Endodermal cell (in vitro differentiated cells): ENCODE measurements at regions not wholly inside any gene's neighbourhood (a gene's known extent, or its start where the extent isn't known, plus 50 kb on each side); places are given as distances from the start of the nearest gene placed in this dataset.

Source experiments
- DNase-seq: peaks from one replicate; pipeline ENCODE4 v3.0.0-alpha.2; 2017
- H3K27ac ChIP-seq: 2 replicates; pipeline ENCODE4 v1.5.1; 2013; ENCODE audit warnings: mild to moderate bottlenecking, low read depth, low read length, moderate library complexity
- H3K27me3 ChIP-seq: 2 replicates; pipeline ENCODE4 v1.6.1; 2013; ENCODE audit warnings: mild to moderate bottlenecking, low read length, moderate library complexity; ENCODE audit not compliant: insufficient read depth, control insufficient read depth, poor library complexity, severe bottlenecking
- H3K36me3 ChIP-seq: 2 replicates; pipeline ENCODE4 v1.7.0; 2013; ENCODE audit warnings: mild to moderate bottlenecking, low read length, moderate library complexity; ENCODE audit not compliant: control insufficient read depth, insufficient read depth
- H3K4me1 ChIP-seq: one replicate; pipeline ENCODE4 v1.7.0; 2013; ENCODE audit warnings: low read length; ENCODE audit not compliant: control insufficient read depth, insufficient read depth
- H3K4me3 ChIP-seq: 2 replicates; pipeline ENCODE4 v1.5.1; 2013; ENCODE audit warnings: mild to moderate bottlenecking, low read length, moderate library complexity
- H3K9ac ChIP-seq: 2 replicates; pipeline ENCODE4 v1.6.1; 2013; ENCODE audit warnings: mild to moderate bottlenecking, low read length, moderate library complexity; ENCODE audit not compliant: poor library complexity, severe bottlenecking; ENCODE audit errors: extremely low read depth
- H3K9me3 ChIP-seq: 2 replicates; pipeline ENCODE4 v1.6.1; 2013; ENCODE audit warnings: mild to moderate bottlenecking, low read length, moderate library complexity; ENCODE audit not compliant: control insufficient read depth
- H3K27ac Mint-ChIP-seq: 2 replicates; pipeline ENCODE4 v1.8.0; 2020; ENCODE audit warnings: mixed read lengths
- H3K27me3 Mint-ChIP-seq: 2 replicates; pipeline ENCODE4 v1.8.0; 2021; ENCODE audit warnings: mild to moderate bottlenecking, mixed read lengths; ENCODE audit not compliant: insufficient read depth
- H3K36me3 Mint-ChIP-seq: 2 replicates; pipeline ENCODE4 v1.8.0; 2020; ENCODE audit warnings: low read depth, mixed read lengths
- H3K4me1 Mint-ChIP-seq: 2 replicates; pipeline ENCODE4 v1.8.0; 2020; ENCODE audit warnings: mixed read lengths
- H3K4me3 Mint-ChIP-seq: 2 replicates; pipeline ENCODE4 v1.8.0; 2020; ENCODE audit warnings: mild to moderate bottlenecking, moderate library complexity, mixed read lengths
- H3K9me3 Mint-ChIP-seq: 2 replicates; pipeline ENCODE4 v1.8.0; 2020; ENCODE audit warnings: mild to moderate bottlenecking, mixed read lengths
- CTCF ChIP-seq: fragments of 200-600 bp; sonication (generic); conservative IDR thresholded peaks from 2 replicates; pipeline ENCODE4 v1.5.0; 2021; ENCODE audit warnings: antibody characterized with exemption, mild to moderate bottlenecking
- WGBS, 2 experiments: methylation state at CpG; one replicate each; pipeline versions ENCODE4 v1.1.5 to v1.1.7; 2013; ENCODE audit warnings: missing lambda C conversion rate in 2 of 2, mixed read lengths in 1 of 2; ENCODE audit not compliant: insufficient coverage in 1 of 2, insufficient read length in 1 of 2; 5-methylcytosine and 5-hydroxymethylcytosine counted together

- 84 to 90% methylated on average over 2 of the region's 2 CpGs for WGBS, 2 experiments
- H3K4me3 ChIP-seq: no peak overlapping the region
- H3K4me1 Mint-ChIP-seq: no peaks in the 10 kb centered on the region
- no peaks in the 10 kb centered on the region for H3K4me1 ChIP-seq
- H3K9ac ChIP-seq: no peak overlapping the region
- H3K9me3 ChIP-seq: peaks cover 14% of the 10 kb centered on the region
- H3K27me3 Mint-ChIP-seq: no peaks in the 10 kb centered on the region
- TF ChIP-seq CTCF: no peak
- no peak overlapping the region for H3K4me3 Mint-ChIP-seq
- no peaks in the 10 kb centered on the region for H3K27me3 ChIP-seq
- no peak overlapping the region for H3K27ac ChIP-seq
- H3K9me3 Mint-ChIP-seq: peaks cover 16% of the 10 kb centered on the region
- no peaks in the 10 kb centered on the region for H3K36me3 ChIP-seq
- no peak overlapping the region for H3K27ac Mint-ChIP-seq
- DNase-seq: no peak
- no peaks in the 10 kb centered on the region for H3K36me3 Mint-ChIP-seq
Observed at GRCh38 chr3:87136066-87136596, 91.0 kb upstream of the CHMP2B start.

GRCh38 chr3:87135412-87135811 lies 91.7 kb upstream of the CHMP2B start:
- Histone ChIP-seq H3K4me1 (no peaks in the 10 kb centered on the region), H3K9me3 (peaks cover 7% of the 10 kb centered on the region), H3K9ac (no peak overlapping the region), H3K27me3 (no peaks in the 10 kb centered on the region), H3K4me3 (no peak overlapping the region), H3K36me3 (no peaks in the 10 kb centered on the region), H3K27ac (no peak overlapping the region)
- no peak for DNase-seq
- Mint-ChIP-seq H3K27me3 (no peaks in the 10 kb centered on the region), H3K36me3 (no peaks in the 10 kb centered on the region), H3K9me3 (peaks cover 9% of the 10 kb centered on the region), H3K4me1 (no peaks in the 10 kb centered on the region), H3K4me3 (no peak overlapping the region), H3K27ac (no peak overlapping the region)
- WGBS, 2 experiments: 97 to 100% methylated on average over 2 to 3 of the region's 3 CpGs
- no peak for TF ChIP-seq CTCF

GRCh38 chr3:87132801-87133200 lies 94.3 kb upstream of the CHMP2B start:
- no peaks in the 10 kb centered on the region for H3K27me3 ChIP-seq
- no peak overlapping the region for H3K9ac ChIP-seq
- no peaks in the 10 kb centered on the region for H3K36me3 Mint-ChIP-seq
- no peaks in the 10 kb centered on the region for H3K4me1 Mint-ChIP-seq
- WGBS, 2 experiments: 90 to 100% methylated on average over 2 of the region's 2 CpGs
- no peak overlapping the region for H3K27ac Mint-ChIP-seq
- no peaks in the 10 kb centered on the region for H3K36me3 ChIP-seq
- H3K27ac ChIP-seq: no peak overlapping the region
- H3K4me3 ChIP-seq: no peak overlapping the region
- no peaks in the 10 kb centered on the region for H3K27me3 Mint-ChIP-seq
- no peak for DNase-seq
- no peaks in the 10 kb centered on the region for H3K4me1 ChIP-seq
- no peak overlapping the region for H3K4me3 Mint-ChIP-seq
- TF ChIP-seq CTCF: no peak
- H3K9me3 Mint-ChIP-seq: no peaks in the 10 kb centered on the region
- H3K9me3 ChIP-seq: no peaks in the 10 kb centered on the region
